Mammary epithelial cell (primary cell): ENCODE measurements at regions not wholly inside any gene's neighbourhood (a gene's known extent, or its start where the extent isn't known, plus 50 kb on each side); places are given as distances from the start of the nearest gene placed in this dataset.

Experiments used
- CTCF ChIP-seq, 2 donors: IDR thresholded peaks in 1 of 2; conservative IDR thresholded peaks in 1 of 2; 2 replicates each; pipeline ENCODE4 v1.5.1; 2011 to 2012; ENCODE audit warnings: inconsistent platforms in 2 of 2, low read length in 2 of 2, mild to moderate bottlenecking in 2 of 2, control low read depth in 1 of 2, low read depth in 1 of 2; ENCODE audit not compliant: insufficient read depth in 1 of 2; ENCODE audit errors: extremely low read depth in 1 of 2
- EZH2 ChIP-seq: IDR thresholded peaks from 2 replicates; pipeline ENCODE4 v1.6.1; 2012; ENCODE audit warnings: low read length, inconsistent platforms, borderline replicate concordance

- no peak for TF ChIP-seq CTCF (conservative IDR thresholded peaks at IDR 0.05 in 1 of 2, IDR thresholded peaks at IDR 0.05 in 1 of 2; ENCODE audit: extremely low read depth in 1 of 2, insufficient read depth in 1 of 2, low read depth in 1 of 2, low read length in 2 of 2)
- no peak for TF ChIP-seq EZH2
Measured at GRCh38 chr13:50544211-50544610, 299.3 kb downstream of the DLEU7 start.
